ENCODE measurements at regions not wholly inside any gene's neighbourhood (a gene's known extent, or its start where the extent isn't known, plus 50 kb on each side); places are given as distances from the start of the nearest gene placed in this dataset.
A peak's percentile ranks its signal among the peaks of the same experiment; 100 is the strongest.

- H3K27ac ChIP-seq: peak overlapping the region in 3 of 4 donors; percentile 3 to 63 (median 36)
- peaks cover 0 to 33% (median 17%) of the 10 kb centered on the region in 3 donors for H3K4me1 ChIP-seq
- 18 to 47% methylated on average over 1 to 5 of the region's 7 CpGs for WGBS, 2 donors
- H3K4me3 ChIP-seq: no peak overlapping the region
- TF ChIP-seq POLR2A (IDR thresholded peaks at IDR 0.05) (no peak), CTCF (IDR thresholded peaks at IDR 0.05) (no peak)
- intact Hi-C loops (cut with DNase I): loop anchor here (10.0 kb wide), 1 partner anchor 123 kb away; no protein-coding TSS in a partner anchor
- no peaks in the 10 kb centered on the region for H3K9me3 ChIP-seq
- DNase-seq: no peak
- H3K27me3 ChIP-seq: no peaks in the 10 kb centered on the region
- H3K36me3 ChIP-seq: no peaks in the 10 kb centered on the region
These were observed 106.8 kb upstream of the IL12A start for GRCh38 chr3:159881828-159882309.

GRCh38 chr3:159882367-159882766 is 106.3 kb upstream of the IL12A start:
- H3K27me3 ChIP-seq: no peaks in the 10 kb centered on the region
- H3K27ac ChIP-seq: peak overlapping the region in 3 of 4 donors; percentile 3 to 63 (median 36)
- H3K4me1 ChIP-seq: peaks cover 0 to 33% (median 17%) of the 10 kb centered on the region in 3 donors
- DNase-seq: no peak
- H3K36me3 ChIP-seq: no peaks in the 10 kb centered on the region
- no peak for TF ChIP-seq POLR2A (IDR thresholded peaks at IDR 0.05)
- TF ChIP-seq CTCF (IDR thresholded peaks at IDR 0.05): no peak
- H3K9me3 ChIP-seq: no peaks in the 10 kb centered on the region
- 35 to 51% methylated on average over 3 of the region's 3 CpGs for WGBS, 2 donors
- no peak overlapping the region for H3K4me3 ChIP-seq
- intact Hi-C loops (cut with DNase I): loop anchor here (10.0 kb wide), 1 partner anchor 122 kb away; no protein-coding TSS in a partner anchor

GRCh38 chr3:159882790-159883779 is 105.5 kb upstream of the IL12A start:
- peak overlapping the region in 3 of 4 donors; percentile 3 to 63 (median 36) for H3K27ac ChIP-seq
- WGBS, 2 donors: 70 to 71% methylated on average over 11 of the region's 12 CpGs

GRCh38 chr3:159884661-159885402 is 103.8 kb upstream of the IL12A start:
- Histone ChIP-seq H3K27me3 (no peaks in the 10 kb centered on the region), H3K9me3 (no peaks in the 10 kb centered on the region), H3K4me3 (no peak overlapping the region), H3K27ac (no peak overlapping the region), H3K36me3 (no peaks in the 10 kb centered on the region), H3K4me1 (peaks cover 0 to 33% (median 17%) of the 10 kb centered on the region in 3 donors)
- intact Hi-C loops (cut with DNase I): loop anchor here (10.0 kb wide), 1 partner anchor 120 kb away; no protein-coding TSS in a partner anchor
- WGBS, 2 donors: 44 to 51% methylated on average over 2 to 3 of the region's 3 CpGs
- DNase-seq: no peak
- TF ChIP-seq CTCF (IDR thresholded peaks at IDR 0.05) (peak; percentile 17 to 61 (median 44)), POLR2A (IDR thresholded peaks at IDR 0.05) (no peak)

More at GRCh38 chr3:159882790-159883779, 105.5 kb upstream of the IL12A start:
- intact Hi-C loops (cut with DNase I): loop anchor here (10.0 kb wide), 1 partner anchor 122 kb away; no protein-coding TSS in a partner anchor
- H3K36me3 ChIP-seq: no peaks in the 10 kb centered on the region
- no peaks in the 10 kb centered on the region for H3K9me3 ChIP-seq
- no peak for DNase-seq
- no peaks in the 10 kb centered on the region for H3K27me3 ChIP-seq
- TF ChIP-seq POLR2A (IDR thresholded peaks at IDR 0.05) (no peak), CTCF (IDR thresholded peaks at IDR 0.05) (no peak)
- peaks cover 0 to 33% (median 17%) of the 10 kb centered on the region in 3 donors for H3K4me1 ChIP-seq
- no peak overlapping the region for H3K4me3 ChIP-seq
